CD4-positive, alpha-beta T cell treated with Interleukin-15 for 4 hours (primary cell): ENCODE measurements at regions not wholly inside any gene's neighbourhood (a gene's known extent, or its start where the extent isn't known, plus 50 kb on each side); places are given as distances from the start of the nearest gene placed in this dataset.
A peak's percentile ranks its signal among the peaks of the same experiment; 100 is the strongest.

ENCODE experiments used
- DNase-seq: peaks from one replicate; pipeline ENCODE4 v3.0.0-alpha.2; 2020; ENCODE audit warnings: low spot score

DNA sequence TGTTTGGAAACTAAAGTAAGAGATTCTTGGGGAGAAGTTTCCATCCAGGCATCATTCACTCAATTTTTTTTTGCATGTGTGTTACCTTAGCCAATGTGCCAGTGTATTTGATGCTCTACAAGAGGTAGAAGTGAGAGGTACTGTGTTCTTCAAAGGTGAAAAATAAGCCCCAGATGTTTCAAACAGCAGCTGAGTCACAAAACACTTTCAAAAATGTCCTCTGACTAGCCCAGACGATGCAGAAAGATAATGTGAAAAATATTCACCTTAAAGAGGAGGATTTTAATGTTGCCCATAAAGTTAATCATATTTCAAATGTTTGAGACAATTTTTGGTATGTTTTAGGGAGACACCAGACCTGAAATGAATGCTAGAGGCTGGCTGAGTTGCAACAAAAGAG, 107.7 kb upstream of the RASGRP1 start:
- peak; percentile 54 for DNase-seq

DNA sequence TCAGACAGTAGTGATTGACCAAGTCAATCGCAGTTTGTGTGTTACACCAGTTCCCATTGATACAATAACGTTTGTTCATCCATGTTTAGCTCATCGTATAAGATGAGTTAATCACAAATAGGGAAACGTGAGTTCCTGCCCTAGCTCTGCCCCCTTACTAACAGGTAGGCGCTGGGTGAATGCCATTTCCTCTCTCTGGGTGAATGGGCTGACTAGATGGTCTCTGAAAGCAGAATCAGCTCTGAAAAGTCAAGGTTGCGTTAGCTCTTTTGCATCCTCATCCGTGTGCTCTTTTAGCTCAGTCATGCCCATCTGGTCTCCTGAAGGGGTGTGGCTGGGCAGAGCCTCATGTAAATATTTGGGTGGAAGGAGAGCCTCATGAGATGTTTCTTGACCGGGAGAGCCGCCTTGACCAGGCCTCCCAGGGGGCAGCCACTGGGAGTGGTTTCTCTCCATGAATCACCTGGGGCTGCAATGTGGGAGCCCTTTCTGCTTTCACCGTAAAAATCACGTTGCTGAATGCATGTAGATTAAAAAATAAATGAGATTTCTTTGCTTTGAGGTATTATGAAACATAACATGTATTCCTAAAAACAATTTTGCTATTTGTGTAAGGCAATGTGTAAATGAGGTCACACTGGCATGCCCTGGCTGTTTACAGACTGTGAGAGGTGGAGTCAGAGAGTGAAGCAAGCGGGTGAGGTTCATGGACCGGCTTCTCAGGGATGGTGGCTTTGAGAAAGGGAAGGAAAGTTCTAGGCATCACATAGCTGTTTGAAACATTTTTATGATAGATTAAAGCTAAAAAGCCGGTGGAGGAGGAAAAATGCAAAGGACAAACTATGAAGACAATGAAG, 108.4 kb upstream of the RASGRP1 start:
- DNase-seq = no peak

DNA sequence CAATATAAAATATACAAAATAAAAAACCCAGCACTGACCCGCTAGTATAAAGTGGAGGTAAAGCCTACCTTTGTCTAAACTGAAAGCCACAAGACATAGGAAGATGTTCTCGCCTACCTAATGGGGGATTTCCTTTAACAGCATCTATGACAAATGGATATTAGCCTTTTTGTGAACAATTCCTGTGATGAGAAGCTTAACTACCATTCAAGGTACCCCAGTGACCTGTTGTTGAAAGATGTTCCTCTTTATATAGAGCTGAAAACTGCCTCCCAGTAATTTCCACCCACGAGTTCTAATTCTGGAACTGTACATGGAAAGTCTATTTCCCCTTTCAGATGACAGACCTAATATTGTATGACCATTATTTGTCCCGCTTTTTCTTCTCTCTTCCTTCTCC, 109.8 kb upstream of the RASGRP1 start:
- no peak for DNase-seq

- DNase-seq = no peak
Measured at GRCh38 chr15:38678281-38678680, 113.7 kb upstream of the RASGRP1 start.

- no peak for DNase-seq
Measured at GRCh38 chr15:38680775-38681174, 116.2 kb upstream of the RASGRP1 start.

- DNase-seq = no peak
Measured at GRCh38 chr15:38682363-38682762, 117.7 kb upstream of the RASGRP1 start.

GRCh38 chr15:38682861-38683260, 118.2 kb upstream of the RASGRP1 start:
- DNase-seq = no peak

- DNase-seq = peak; percentile 85
Measured at GRCh38 chr15:38683382-38684242, 119.0 kb upstream of the RASGRP1 start.

DNA sequence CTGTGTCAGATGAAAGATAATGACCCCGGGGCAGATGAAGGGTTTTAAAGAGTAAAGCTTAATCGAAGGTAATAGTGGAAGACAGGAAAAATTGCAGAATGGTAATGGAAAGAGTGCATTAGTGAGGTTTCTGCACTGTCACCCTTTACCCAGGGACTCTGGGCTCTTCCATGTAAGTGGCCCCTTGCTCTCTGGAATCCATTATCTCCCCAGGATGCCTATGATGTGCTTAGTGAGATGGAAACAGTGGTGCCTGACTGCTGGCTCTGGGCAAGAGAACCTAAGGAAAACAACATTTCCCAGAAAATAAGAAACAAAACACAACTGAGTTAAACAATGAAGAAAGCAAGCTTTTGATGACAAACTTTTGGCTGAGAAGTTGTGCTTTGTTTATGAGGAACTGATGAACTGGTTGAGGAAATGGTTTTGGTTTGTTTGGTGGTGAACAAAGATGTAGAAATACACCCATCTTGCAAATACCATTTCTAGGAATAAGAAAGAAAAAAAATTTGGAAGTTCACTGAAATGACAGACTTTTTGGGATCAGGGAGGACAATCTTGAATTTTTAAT, 119.9 kb upstream of the RASGRP1 start:
- DNase-seq = peak; percentile 65

GRCh38 chr15:38685686-38686339, 121.2 kb upstream of the RASGRP1 start:
- DNase-seq = peak; percentile 89

DNA sequence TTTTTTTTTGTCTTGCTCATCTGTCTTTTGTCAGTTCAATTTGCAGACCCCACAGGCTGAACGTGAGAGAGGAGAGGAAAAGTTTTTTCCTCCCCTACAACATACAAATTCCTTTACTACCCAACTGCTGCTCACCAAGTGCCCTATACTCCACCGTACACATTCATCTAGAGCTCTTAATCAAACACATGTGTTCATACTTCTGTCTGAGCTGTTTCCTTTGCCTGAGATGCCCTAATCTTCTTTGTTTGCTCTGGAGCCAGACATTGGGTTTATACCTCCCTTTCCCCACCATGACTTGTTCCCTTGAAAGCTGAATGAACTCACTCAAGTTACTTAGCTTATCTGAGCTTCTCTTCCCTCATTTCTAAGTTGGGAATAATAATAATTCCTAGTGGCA, 122.7 kb upstream of the RASGRP1 start:
- DNase-seq = no peak

DNA sequence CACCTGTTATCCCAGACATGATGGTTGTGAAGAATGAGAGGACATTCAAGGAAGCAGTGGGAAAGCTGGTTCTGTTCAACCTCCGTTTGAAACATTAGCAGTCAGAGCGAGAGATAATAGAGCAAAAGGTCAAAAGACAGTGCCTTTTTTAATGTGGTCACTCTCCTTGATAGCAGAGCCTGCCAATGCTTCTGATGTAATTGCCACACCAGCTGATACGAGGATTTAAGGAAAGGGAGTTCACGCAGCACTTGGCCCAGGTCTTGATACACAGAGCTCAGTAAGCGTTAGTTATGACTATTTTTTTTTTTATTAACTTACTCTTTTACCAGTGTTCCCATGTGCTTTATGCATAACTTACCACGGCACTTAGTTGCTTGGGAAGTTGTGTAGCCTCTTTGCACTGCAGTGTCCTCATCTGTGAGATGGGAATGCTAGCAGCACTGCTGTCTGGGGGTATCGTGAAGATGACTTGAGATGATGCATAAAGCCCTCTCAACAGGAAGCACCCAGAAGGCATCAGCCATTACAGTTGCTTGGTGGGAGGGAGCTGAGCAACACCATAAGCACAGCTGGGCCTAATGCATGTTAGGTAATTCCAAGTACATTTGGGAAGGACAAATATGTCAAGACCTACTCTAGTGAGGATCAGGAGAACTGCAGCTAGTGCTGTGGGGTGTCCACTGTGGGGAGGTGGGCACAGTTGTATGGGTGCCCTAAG, 123.3 kb upstream of the RASGRP1 start:
- DNase-seq = no peak

DNA sequence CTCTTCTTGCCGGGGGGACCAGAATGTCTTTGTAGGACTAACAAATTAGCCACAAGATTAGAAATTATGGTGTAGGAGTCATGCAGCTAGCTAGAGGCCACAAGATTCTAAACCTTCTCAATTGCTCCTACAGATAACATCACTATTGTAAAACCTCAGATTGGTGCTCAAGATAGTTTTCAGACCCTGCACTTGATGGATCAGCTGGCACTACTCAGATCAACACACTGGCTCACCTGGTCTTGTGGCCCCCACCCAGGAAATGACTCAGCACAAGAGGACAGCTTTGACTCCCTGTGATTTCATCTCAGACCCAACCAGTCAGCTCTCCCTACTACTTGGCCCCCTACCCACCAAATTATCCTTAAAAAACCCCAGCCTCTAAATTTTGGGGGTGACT, 124.1 kb upstream of the RASGRP1 start:
- DNase-seq = peak; percentile 84

GRCh38 chr15:38689522-38689921, 124.9 kb upstream of the RASGRP1 start:
- no peak for DNase-seq

DNA sequence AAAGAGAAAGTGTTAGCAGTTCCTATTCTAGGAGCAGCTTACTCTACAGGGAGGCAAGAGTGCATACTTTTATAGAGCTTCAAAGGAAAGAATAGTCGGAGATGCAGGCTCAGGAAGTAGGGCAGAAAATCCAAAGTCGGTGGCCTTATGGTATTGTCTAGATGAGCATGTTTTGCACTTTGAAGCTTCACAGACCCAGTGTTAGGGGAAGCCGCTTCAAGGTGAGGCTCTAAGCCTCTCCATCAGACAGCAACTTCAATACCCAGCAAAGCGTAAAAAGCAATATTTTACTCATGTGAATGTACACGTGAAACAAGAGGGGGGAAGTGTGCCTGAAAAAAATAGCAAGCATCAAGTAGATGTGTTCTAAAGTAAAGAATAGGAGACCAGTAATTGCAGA, 125.6 kb upstream of the RASGRP1 start:
- no peak for DNase-seq

GRCh38 chr15:38690719-38691332, 126.2 kb upstream of the RASGRP1 start:
- DNase-seq = peak; percentile 88

GRCh38 chr15:38691377-38691776, 126.8 kb upstream of the RASGRP1 start:
- no peak for DNase-seq

DNA sequence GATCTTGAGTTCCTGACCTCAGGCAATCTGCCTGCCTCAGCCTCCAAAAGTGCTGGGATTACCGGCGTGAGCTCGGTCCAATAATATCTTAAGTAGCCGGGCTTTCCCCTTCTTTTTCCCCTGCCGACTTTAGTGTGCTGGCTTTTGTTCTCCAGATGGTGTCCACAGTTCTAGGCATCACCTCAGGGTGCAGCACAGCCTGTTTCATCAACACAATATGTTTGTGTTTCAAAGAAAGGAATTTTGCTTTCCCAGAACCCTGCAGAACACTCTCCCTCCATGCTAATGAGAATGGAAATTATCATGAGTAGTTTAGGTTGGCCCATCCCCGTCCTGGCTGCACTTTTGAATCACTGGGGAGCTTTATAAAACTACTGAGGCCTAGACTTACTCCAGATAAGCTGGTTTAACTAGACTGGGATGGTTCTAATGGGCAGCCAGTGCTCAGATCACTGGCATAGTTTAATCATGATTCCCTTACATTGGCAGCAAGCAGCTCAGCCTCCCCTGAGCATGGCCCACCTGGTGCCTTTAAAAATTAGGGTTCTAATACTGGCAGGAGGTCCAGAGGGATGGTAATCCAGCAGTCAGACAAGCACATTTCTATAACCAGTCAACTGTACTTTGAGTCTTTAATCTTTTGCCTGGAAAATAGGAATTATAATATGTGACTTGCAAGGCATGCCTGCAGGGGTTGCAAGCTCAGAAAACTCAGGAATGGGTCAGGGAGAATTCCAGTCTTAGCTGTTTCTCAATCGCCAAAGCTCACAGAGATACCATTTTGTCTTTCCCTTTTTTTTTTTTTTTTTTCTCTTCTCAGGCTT, 127.6 kb upstream of the RASGRP1 start:
- DNase-seq = no peak

DNA sequence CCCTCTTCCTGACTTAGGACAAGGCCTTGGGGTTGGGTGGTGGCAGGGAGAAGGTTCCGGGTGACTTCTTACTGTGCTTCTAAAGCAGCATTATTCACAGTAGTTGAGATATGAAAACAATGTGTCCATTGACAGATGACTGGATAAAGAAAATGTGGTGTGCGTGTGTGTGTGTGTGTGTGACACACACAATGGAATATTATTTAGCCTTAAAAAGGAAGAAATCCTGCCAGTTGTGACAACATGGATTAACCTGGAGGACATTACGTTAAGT, 128.1 kb upstream of the RASGRP1 start:
- no peak for DNase-seq

DNA sequence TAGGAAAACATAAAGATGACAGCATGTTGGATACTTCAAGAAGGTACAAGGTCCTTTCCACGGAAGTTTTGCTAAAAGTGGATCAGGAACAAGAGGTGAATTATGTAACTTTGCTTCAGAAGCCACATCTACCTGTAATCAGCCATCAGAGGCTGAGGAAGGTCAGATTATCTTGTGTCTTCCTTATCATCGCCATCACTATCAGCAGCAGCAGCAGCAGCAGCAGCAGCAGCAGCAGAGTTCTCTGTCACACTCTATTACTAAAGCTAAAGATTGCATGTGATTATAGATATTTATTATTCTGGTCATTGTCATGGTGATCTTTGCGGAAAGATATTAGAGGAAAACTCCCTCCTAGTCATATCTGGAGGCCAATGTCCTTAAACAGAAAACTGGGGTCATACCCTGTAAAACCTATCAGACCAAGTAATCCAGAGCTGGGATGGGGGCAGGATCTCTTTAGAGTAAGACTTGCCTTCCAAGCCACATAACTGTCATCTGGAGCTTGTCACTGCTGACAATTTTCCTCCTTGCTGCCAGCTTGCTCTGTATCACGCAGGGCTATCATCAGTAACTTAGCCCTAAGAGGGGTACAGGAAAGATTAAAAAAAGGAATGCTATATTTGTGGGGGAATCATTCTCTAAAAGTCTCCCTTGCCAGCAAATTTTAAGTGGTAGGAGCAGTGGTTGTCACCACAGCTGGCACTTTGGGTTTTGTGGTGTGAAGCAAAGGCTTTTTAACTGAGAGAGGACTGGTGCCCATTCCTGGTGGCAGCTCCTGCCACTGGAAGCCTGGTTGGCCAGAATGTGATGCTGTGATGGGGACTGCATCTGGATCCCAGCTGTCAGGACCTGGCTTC, 130.9 kb upstream of the RASGRP1 start:
- DNase-seq = no peak
